Skin of body (tissue), 1 donor: ENCODE measurements at regions not wholly inside any gene's neighbourhood (a gene's known extent, or its start where the extent isn't known, plus 50 kb on each side); places are given as distances from the start of the nearest gene placed in this dataset.

Experiments used
- DNase-seq: peaks from one replicate; lab custom pipeline; 2025; lab: John Stamatoyannopoulos, UW

DNA sequence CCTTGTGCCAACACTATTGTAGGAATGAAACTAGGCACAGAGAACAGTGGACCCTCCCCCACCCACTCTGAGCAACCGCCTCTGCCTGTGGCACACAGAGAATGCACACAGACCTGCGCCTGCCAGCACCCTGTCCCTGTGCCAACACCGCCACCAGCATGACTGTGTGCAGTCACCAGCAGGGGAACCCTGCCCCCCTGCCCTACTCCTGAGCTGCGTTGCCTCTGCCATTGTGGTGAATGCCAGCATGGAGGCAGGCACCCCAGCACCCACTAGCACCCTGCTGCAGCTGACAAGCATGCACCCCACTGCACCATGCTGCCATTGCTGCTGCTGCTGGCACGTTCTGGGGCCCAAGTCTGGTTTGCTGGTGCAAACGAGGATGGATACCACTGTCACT lies 94.4 kb upstream of the PRLR start:
- no peak for DNase-seq

- DNase-seq: no peak
Observed at GRCh38 chr5:35324201-35324600, 93.9 kb upstream of the PRLR start.

DNA sequence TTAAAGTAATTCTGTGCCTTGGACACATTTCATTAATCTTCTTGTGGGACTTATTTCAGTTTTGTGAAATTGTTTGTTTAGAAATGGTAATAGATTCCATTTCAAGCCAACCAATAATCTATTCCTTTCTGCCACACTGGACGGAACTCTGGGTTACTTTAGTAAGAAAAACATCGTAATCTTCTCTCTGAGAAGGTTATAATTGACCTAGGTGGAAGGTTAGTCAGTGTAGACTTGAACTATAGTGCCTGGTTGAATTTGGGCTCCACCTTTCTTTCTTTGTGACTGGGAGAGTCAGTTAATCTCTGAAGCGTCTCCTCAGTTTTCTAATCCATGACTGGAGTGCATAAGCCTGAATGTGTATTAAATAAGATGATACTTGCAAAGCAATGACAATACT lies 89.7 kb upstream of the PRLR start:
- no peak for DNase-seq

- peak; percentile 8 for DNase-seq
Observed at GRCh38 chr5:35319333-35320002, 89.2 kb upstream of the PRLR start.

GRCh38 chr5:35317586-35317985 lies 87.3 kb upstream of the PRLR start:
- no peak for DNase-seq

GRCh38 chr5:35316611-35317274 lies 86.5 kb upstream of the PRLR start:
- DNase-seq: peak; percentile 82

DNA sequence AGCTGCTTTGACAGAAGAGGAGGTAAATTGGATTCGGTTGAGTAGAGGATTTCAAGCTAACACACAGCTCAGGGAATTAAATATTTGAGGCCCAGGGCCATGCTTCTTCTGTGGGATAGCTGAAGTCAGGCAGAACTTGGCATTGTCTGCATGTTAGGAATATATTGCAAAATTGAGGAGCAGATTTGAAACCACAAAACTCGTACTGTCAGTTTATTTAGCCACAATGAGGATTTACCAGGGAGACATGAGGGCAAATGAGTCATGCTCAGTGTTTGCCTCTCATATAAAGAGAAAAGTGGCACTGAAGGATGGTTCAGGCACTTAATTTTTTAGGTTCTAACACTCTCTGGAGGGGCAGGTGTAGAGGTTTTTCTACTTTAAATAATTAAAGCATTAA lies 83.0 kb upstream of the PRLR start:
- no peak for DNase-seq

DNA sequence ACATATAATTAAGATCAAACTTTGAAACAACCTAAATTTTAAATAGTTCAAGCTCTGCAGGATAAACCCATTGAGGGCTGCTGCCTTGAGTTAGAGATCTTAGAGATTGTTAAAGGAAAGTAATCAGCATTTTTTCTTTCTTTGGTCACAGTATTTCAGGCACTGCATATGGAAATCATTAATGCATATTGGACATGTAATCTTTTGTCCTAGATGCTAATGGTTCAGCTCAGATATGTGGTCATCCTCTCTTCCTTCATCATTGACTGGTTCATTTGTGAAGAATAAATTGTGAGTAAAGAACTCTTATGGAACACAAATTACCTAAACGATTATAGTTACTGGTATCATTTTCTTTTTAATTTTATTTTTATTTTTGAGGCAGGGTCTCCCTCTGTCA lies 82.0 kb upstream of the PRLR start:
- no peak for DNase-seq

- DNase-seq: peak; percentile 54
Observed at GRCh38 chr5:35309365-35310130, 79.3 kb upstream of the PRLR start.

DNA sequence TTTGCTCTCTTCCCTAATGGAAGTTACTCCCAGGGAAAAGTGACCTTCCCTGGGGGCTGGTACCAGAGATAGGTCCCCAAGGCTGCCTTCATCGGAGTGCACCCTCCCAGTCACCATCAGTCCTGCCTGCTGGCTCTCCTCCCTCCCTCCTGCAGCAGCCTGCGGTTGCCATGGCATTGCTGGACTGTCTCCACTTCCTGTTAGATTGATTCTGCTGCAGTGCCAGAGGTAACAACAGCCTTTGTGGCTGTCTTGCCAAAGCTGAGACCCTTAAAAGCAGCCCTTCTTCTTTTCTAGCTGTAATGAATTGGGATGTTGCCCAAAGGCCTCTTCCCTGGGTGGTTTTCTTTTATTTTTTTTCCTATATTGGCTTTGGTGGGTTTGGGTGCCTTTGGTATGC lies 78.1 kb upstream of the PRLR start:
- no peak for DNase-seq

- no peak for DNase-seq
Observed at GRCh38 chr5:35306716-35307365, 76.6 kb upstream of the PRLR start.

DNA sequence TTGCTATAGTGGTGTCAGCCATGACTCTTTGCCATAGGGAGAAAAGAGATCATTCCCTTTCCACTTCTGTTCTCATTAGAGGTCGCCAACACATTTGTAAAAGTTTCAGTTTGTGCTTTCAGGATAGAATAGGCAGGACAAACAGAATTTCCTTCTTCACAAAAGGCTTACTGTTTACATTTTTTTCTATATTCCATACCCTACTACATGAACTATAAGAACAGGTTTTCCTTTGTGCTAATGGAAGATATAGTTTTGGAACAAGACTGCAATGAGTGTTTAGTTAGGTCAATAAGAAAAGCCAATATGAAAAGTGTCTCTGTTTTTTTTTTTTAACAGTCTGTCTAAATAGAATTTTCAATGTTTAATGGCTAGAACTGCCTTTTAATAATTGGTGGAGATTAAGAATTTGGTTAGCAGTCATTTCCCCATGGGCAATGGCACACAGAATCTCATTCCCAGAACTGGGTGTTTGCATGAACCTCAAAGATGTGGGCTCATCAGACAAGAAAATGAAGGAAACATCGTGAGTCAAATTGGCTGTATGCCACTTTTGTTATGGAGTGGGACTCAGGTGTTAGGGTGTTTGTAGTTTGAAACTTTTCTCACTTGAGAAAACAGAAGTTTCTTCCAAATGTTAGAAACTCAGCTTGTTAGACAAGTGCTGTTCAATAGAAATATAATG lies 75.2 kb upstream of the PRLR start:
- no peak for DNase-seq

DNA sequence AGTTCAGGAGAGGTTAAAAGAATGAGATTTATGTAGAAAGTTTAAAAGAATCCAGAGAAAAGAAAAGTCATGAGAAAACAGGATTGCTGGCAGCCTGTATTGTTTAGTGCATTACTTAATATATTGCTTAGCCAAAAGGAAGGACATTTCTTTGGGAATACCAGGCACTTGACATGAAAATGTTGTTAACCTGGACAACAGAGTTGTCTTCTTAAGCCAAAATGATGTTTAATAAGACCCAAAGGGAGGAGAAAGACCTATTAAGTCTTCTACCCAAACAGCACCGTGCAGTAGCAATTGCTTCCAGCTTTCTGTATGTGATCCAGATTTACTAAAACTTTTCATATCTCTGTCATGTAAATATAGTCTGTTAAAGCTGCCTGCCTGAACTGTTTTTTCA lies 74.0 kb upstream of the PRLR start:
- peak; percentile 41 for DNase-seq

GRCh38 chr5:35303152-35303551 lies 72.9 kb upstream of the PRLR start:
- DNase-seq: no peak

- DNase-seq: no peak
Observed at GRCh38 chr5:35302544-35302943, 72.3 kb upstream of the PRLR start.

- DNase-seq: no peak
Observed at GRCh38 chr5:35297755-35298154, 67.5 kb upstream of the PRLR start.

- peak; percentile 28 for DNase-seq
Observed at GRCh38 chr5:35294976-35295375, 64.7 kb upstream of the PRLR start.

DNA sequence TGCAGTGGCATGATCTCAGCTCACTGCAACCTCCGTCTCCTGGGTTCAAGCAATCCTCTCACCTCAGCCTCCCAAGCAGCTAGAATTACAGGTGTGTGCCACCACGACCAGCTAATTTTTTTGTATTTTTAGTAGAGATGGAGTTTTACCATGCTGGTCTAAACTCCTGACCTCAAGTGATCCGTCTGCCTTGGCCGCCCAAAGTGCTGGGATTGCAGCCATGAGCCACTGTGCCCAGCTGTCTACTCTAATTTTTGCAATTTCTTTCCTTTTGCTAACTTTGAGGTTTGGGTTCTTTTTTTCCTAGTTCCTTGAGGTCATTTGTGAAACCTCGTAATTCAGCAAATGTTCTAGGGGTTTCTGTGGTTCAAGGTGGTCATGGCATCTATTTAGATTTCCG lies 63.7 kb upstream of the PRLR start:
- DNase-seq: no peak

DNA sequence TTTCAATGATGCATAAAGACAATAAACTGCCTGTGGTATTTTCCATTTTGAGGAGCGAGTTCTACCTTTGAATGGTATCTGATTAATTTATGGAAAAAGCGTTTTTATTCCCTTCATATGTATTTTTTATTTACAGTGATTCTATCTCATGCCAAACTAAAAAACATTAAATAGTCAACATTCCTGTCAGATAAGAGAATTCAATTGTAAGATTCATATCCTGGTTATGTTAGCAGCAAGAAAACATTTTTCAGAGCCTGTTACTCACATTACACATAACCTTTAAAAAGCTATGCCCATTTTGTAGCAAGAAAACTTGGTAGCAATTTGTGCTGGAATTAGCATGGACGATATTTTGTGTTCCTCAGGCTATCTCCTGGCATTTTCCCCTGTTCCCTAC lies 55.1 kb upstream of the PRLR start:
- no peak for DNase-seq

DNA sequence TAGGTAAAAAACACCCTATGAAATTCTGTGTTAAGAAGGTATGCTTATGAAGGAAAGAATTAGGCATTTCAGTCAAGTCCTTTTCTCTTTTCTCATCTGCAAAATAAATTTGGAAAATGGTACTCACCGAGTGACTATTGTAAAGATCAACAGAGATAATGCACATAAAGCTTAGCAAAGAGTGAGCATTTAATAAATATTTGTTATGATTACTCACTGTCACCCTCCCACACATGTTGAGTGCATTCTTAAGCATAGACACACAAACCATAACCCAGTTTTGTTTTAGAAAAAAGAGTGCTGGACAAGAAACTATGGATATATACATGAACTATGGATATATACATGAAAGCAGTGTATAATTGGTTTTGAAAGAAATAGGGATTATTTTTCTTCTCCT lies 54.7 kb upstream of the PRLR start:
- DNase-seq: no peak

DNA sequence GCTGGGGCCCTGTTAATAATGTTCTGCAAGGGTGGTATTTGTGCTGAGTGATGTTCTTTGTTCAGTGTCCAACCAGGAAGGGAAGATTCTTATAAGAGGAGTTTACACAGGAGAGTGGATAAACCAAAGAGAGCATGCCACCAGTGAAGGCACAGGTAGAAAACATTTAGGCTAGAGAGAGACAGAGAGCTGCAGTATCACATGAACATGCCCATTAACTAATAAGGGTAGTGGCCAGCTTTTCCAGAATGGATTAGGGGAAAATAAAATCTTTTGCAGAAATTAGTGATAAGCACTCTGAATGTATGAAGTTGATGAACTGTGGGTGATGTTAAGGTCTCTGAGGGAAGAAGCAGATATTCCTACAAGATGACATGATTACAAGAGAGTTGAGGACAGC lies 54.1 kb upstream of the PRLR start:
- no peak for DNase-seq

GRCh38 chr5:35282810-35283209 lies 52.5 kb upstream of the PRLR start:
- no peak for DNase-seq
